ENCODE measurements at regions not wholly inside any gene's neighbourhood (a gene's known extent, or its start where the extent isn't known, plus 50 kb on each side); places are given as distances from the start of the nearest gene placed in this dataset.

- Histone ChIP-seq H3K27me3 (replicated peaks in 1 of 4; ENCODE audit: control insufficient read depth in 3 of 4, extremely low read depth in 1 of 4, insufficient read depth in 3 of 4, low read length in 3 of 4) (no peaks in the 10 kb centered on the region), H2AFZ (ENCODE audit: low read length) (no peak overlapping the region), H2BK20ac (ENCODE audit: low read length) (no peak overlapping the region), H3K23me2 (ENCODE audit: low read depth, low read length) (peaks cover 2% of the 10 kb centered on the region; the same call in 1 of the 2 replicates), H3K9ac (replicated peaks in 1 of 4; ENCODE audit: extremely low read depth in 1 of 4, low read depth in 3 of 4, low read length in 3 of 4) (no peak overlapping the region), H2BK15ac (ENCODE audit: low read length) (no peak overlapping the region), H3K9me3 (ENCODE audit: insufficient read depth in 2 of 2, low read depth in 1 of 2, low read length in 1 of 2) (peaks cover 4 to 13% of the 10 kb centered on the region in 2 experiments; a peak in 2 of 4 replicates), H4K20me1 (replicated peaks in 1 of 2; ENCODE audit: control insufficient read depth in 1 of 2, insufficient read depth in 2 of 2, low read length in 2 of 2) (peaks cover 0 to 1% of the 10 kb centered on the region in 2 experiments), H4K5ac (ENCODE audit: insufficient read length, low read depth, low read length) (no peak overlapping the region), H2BK5ac (ENCODE audit: low read depth, low read length) (no peak overlapping the region), H2BK120ac (replicated peaks; ENCODE audit: low read depth, low read length) (no peak overlapping the region), H3K18ac (ENCODE audit: extremely low read depth, low read length) (no peak overlapping the region), H3K14ac (ENCODE audit: insufficient read length) (no peak overlapping the region), H3K36me3 (ENCODE audit: control insufficient read depth in 2 of 4, insufficient read depth in 4 of 4, low read length in 3 of 4) (no peaks in the 10 kb centered on the region), H2AK5ac (ENCODE audit: low read depth, low read length) (no peak overlapping the region), H3K79me1 (ENCODE audit: low read depth, low read length) (no peaks in the 10 kb centered on the region; the same call in 1 of the 2 replicates), H2BK12ac (ENCODE audit: low read depth, low read length) (no peak overlapping the region), H4K91ac (replicated peaks; ENCODE audit: insufficient read length, low read length) (no peak overlapping the region), H3K4me1 (replicated peaks in 1 of 4; ENCODE audit: control insufficient read depth in 3 of 4, insufficient read depth in 4 of 4, low read length in 3 of 4) (no peaks in the 10 kb centered on the region), H3K4me2 (ENCODE audit: insufficient read depth in 1 of 2, low read depth in 2 of 2, low read length in 2 of 2) (no peak overlapping the region), H3K23ac (ENCODE audit: insufficient read length) (no peak overlapping the region), H3K79me2 (ENCODE audit: control insufficient read depth in 1 of 2, insufficient read depth in 2 of 2, low read length in 2 of 2) (no peaks in the 10 kb centered on the region), H3K27ac (ENCODE audit: low read depth, low read length) (no peak overlapping the region), H3K56ac (replicated peaks; ENCODE audit: insufficient read length, low read depth, low read length) (no peak overlapping the region), H3K4ac (replicated peaks; ENCODE audit: insufficient read length, low read depth, low read length) (no peak overlapping the region), H4K8ac (ENCODE audit: extremely low read depth, insufficient read depth, low read length) (no peak overlapping the region), H3K4me3 (ENCODE audit: extremely low read depth in 1 of 4, insufficient read depth in 2 of 4, low read depth in 3 of 4, low read length in 4 of 4) (no peak overlapping the region)
- TF ChIP-seq CBX8 (IDR thresholded peaks at IDR 0.05; ENCODE audit: borderline replicate concordance, low read depth, low read length) (no peak), SIX5 (IDR thresholded peaks at IDR 0.05; ENCODE audit: low read depth, low read length) (no peak)
- ChIA-PET POLR2A (ENCODE audit: partially characterized antibody) (no interaction called here), CTCF (ENCODE audit: partially characterized antibody) (no interaction called here)
- FAIRE-seq (no peak), DNase-seq (ENCODE audit: low read depth in 1 of 2, low spot score in 2 of 2) (no peak)
Measured at GRCh38 chr2:111249806-111250205, 129.1 kb downstream of the BCL2L11 start.

Data from H1 (cell line).